GM10248 (cell line): ENCODE measurements at regions not wholly inside any gene's neighbourhood (a gene's known extent, or its start where the extent isn't known, plus 50 kb on each side); places are given as distances from the start of the nearest gene placed in this dataset.

Experiments
- CTCF ChIA-PET: fragments of 300-600 bp; sonication (Branson Sonifier 250); formaldehyde crosslinking; extraction: SDS; loops from one replicate; lab custom pipeline; 2021; ENCODE audit warnings: antibody characterized with exemption; lab: Yijun Ruan, JAX
- POLR2A ChIA-PET: fragments of 350-650 bp; sonication (Branson Sonifier 250); formaldehyde crosslinking; extraction: SDS; loops from one replicate; lab custom pipeline; 2020; ENCODE audit warnings: antibody characterized with exemption; lab: Yijun Ruan, JAX
- DNase-seq: peaks from one replicate; pipeline ENCODE4 v3.0.0; 2012; ENCODE audit errors: extremely low spot score
- CTCF ChIP-seq: IDR thresholded peaks from 2 replicates; pipeline ENCODE4 v1.5.1; 2012; ENCODE audit warnings: mild to moderate bottlenecking, low read depth; ENCODE audit errors: extremely low read depth, missing control alignments, control extremely low read depth

GRCh38 chr5:32506201-32506661 is 61.7 kb upstream of the ZFR start:
- CTCF ChIA-PET: interaction anchor here (1.2 to 3.8 kb wide), 6 partner anchors 8 to 84 kb away, joined by 3 to 33 read pairs (median 3); no protein-coding TSS in a partner anchor

DNA sequence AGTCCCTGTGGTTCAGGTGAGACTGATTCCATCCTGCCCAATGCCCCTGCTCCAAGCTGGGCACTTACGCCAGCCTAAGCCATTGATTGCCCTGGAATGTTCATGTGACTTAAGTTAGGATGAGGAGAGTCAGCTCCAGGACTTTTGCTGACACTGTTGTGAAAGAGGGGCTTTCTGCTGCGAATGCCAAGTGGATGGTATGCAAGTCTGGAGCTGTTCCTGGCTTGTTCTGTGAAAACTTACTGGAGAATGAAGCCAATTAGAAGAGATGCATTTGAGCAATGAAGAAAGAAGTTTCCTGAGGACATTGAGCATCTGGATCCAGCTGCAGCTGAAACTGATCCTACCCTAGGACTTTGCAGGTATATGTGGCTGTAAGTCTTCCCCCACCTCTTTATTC is 61.2 kb upstream of the ZFR start:
- POLR2A ChIA-PET: interaction anchor here (0.6 kb wide), 1 partner anchor 941 kb away, joined by 3 read pairs; no protein-coding TSS in a partner anchor
- DNase-seq: no peak
- no peak for TF ChIP-seq CTCF
- CTCF ChIA-PET: interaction anchor here (1.2 to 3.8 kb wide), 7 partner anchors 8 to 84 kb away, joined by 3 to 33 read pairs (median 3); no protein-coding TSS in a partner anchor

More at GRCh38 chr5:32506201-32506661, 61.7 kb upstream of the ZFR start:
- DNase-seq: no peak
- no peak for TF ChIP-seq CTCF
- POLR2A ChIA-PET: no interaction called here

DNA sequence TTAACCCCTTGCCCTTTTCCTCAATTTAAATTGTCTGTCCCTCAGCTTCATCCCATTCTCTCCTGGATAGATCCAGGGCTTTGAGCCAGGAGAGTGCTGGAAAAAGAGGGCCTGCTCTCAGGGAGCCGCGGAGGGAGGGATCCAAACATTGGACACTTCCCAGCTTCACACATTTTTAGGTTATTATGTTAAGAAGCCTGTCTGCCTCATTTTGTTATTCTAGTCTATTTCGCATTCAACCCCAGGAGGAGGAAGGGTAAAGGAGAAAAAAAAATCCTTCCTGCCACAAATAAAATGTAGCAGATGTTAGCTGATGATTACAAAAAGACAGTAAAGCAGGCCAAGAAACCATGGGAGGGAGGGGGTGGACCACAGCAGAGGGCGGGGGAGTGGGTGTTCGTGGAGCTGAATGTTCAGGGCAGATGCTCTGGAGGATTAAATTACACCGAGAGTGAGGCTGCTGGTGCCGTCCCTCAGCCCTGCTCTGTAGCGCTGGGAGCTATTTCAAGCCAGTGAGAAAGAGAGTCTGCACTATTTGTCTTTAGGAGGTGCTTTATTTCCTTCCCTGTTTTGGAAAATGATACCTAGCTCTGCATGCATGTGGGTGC is 60.6 kb upstream of the ZFR start:
- POLR2A ChIA-PET: interaction anchor here (0.6 kb wide), 2 partner anchors 131 to 941 kb away, joined by 3 read pairs; no protein-coding TSS in a partner anchor
- CTCF ChIA-PET: interaction anchor here (1.2 to 3.8 kb wide), 4 partner anchors 9 to 85 kb away, joined by 3 to 33 read pairs (median 12); no protein-coding TSS in a partner anchor
- TF ChIP-seq CTCF: no peak
- no peak for DNase-seq

GRCh38 chr5:32504329-32504988 is 59.9 kb upstream of the ZFR start:
- ChIA-PET POLR2A (interaction anchor here (0.6 kb wide), 1 partner anchor 131 kb away, joined by 3 read pairs; no protein-coding TSS in a partner anchor), CTCF (interaction anchor here (1.2 to 3.8 kb wide), 4 partner anchors 9 to 86 kb away, joined by 3 to 33 read pairs (median 12); no protein-coding TSS in a partner anchor)
- DNase-seq: no peak
- no peak for TF ChIP-seq CTCF

DNA sequence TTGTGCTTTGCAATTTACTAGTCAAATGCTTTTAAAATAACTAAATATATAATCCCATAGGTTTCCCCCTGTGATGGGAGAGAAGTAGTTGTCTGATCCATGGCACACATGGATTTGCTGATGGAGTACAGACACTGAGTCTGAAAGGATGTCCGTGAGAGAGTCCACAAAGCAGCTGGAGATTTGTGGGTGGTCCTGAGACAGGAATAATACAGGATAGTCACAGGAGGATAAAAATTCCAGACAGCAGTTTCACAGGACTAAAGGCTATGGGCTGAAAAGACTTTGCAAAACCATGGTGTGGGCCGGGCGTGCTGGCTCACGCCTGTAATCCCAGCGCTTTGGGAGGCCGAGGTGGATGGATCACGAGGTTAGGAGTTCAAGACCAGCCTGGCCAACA is 58.7 kb upstream of the ZFR start:
- POLR2A ChIA-PET: no interaction called here
- CTCF ChIA-PET: interaction anchor here (3.8 kb wide), 1 partner anchor 13 kb away, joined by 33 read pairs; no protein-coding TSS in a partner anchor
- TF ChIP-seq CTCF: no peak
- DNase-seq: no peak
